Liver (tissue), 3 donors: ENCODE measurements at regions not wholly inside any gene's neighbourhood (a gene's known extent, or its start where the extent isn't known, plus 50 kb on each side); places are given as distances from the start of the nearest gene placed in this dataset.

Experiments
- CTCF ChIP-seq: fragments of 150-350 bp; IDR thresholded peaks from 2 replicates; pipeline ENCODE4 v1.5.1; 2017; ENCODE audit warnings: improper control_type of control experiment, low read depth, low read length; ENCODE audit not compliant: missing input control
- MAX ChIP-seq: IDR thresholded peaks from 2 replicates; pipeline ENCODE4 v1.6.1; 2016; ENCODE audit warnings: antibody characterized with exemption
- RAD21 ChIP-seq, 2 donors: IDR thresholded peaks; 2 replicates each; pipeline ENCODE4 v1.6.1; 2016; ENCODE audit warnings: antibody characterized with exemption in 2 of 2, mild to moderate bottlenecking in 2 of 2
- SP1 ChIP-seq: IDR thresholded peaks from 2 replicates; pipeline ENCODE4 v1.6.1; 2018; ENCODE audit warnings: antibody characterized with exemption, mild to moderate bottlenecking
- TAF1 ChIP-seq: conservative IDR thresholded peaks from 2 replicates; pipeline ENCODE4 v1.6.1; 2016; ENCODE audit warnings: antibody characterized with exemption, mild to moderate bottlenecking
- ZBTB33 ChIP-seq: IDR thresholded peaks from 2 replicates; pipeline ENCODE4 v1.6.1; 2016; ENCODE audit warnings: antibody characterized with exemption
- TF ChIP-seq, protein P1 (sequence below): IDR thresholded peaks from 2 replicates; pipeline ENCODE4 v1.6.1; 2016; ENCODE audit warnings: antibody characterized with exemption
- donor health status: healthy.
- donor health status: healthy.

- TF ChIP-seq CTCF (no peak), MAX (no peak), SP1 (no peak), RAD21 (IDR thresholded peaks at IDR 0.05) (no peak), TAF1 (no peak), ZBTB33 (no peak)
- TF ChIP-seq, protein P1, sequence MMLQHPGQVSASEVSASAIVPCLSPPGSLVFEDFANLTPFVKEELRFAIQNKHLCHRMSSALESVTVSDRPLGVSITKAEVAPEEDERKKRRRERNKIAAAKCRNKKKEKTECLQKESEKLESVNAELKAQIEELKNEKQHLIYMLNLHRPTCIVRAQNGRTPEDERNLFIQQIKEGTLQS: no peak
Measured at GRCh38 chr6:156029286-156029985, 573.8 kb upstream of the NOX3 start.
